VCaP (cell line): ENCODE measurements at regions not wholly inside any gene's neighbourhood (a gene's known extent, or its start where the extent isn't known, plus 50 kb on each side); places are given as distances from the start of the nearest gene placed in this dataset.

Source experiments
- H3K27ac ChIP-seq: fragments of 450-650 bp; 2 replicates; pipeline ENCODE4 v1.5.1; 2017
- TF ChIP-seq, protein P1 (sequence below): fragments of 450-650 bp; conservative IDR thresholded peaks from 2 replicates; pipeline ENCODE4 v1.5.1; 2017; ENCODE audit warnings: mild to moderate bottlenecking, moderate library complexity

DNA sequence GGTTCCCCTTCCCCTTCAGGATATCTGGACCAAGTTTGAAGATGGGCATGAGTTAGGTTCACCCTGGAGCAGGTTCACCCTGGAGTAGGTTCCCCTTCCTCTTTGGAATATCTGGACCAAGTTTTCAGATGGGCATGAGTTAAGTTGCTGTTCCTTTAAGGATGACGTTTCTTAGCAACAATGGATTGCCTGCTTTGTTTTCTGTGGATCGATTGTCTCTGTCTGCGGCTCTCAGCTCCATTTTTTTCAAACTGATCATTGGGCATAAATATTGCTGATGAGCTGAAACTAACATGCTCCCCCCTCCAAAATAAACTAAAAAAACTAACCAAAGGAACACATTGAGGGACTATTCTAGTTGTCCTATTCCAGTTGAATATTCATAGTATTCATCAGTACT is 149.5 kb downstream of the SPP2 start:
- TF ChIP-seq, protein P1, sequence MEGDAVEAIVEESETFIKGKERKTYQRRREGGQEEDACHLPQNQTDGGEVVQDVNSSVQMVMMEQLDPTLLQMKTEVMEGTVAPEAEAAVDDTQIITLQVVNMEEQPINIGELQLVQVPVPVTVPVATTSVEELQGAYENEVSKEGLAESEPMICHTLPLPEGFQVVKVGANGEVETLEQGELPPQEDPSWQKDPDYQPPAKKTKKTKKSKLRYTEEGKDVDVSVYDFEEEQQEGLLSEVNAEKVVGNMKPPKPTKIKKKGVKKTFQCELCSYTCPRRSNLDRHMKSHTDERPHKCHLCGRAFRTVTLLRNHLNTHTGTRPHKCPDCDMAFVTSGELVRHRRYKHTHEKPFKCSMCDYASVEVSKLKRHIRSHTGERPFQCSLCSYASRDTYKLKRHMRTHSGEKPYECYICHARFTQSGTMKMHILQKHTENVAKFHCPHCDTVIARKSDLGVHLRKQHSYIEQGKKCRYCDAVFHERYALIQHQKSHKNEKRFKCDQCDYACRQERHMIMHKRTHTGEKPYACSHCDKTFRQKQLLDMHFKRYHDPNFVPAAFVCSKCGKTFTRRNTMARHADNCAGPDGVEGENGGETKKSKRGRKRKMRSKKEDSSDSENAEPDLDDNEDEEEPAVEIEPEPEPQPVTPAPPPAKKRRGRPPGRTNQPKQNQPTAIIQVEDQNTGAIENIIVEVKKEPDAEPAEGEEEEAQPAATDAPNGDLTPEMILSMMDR: no peak

DNA sequence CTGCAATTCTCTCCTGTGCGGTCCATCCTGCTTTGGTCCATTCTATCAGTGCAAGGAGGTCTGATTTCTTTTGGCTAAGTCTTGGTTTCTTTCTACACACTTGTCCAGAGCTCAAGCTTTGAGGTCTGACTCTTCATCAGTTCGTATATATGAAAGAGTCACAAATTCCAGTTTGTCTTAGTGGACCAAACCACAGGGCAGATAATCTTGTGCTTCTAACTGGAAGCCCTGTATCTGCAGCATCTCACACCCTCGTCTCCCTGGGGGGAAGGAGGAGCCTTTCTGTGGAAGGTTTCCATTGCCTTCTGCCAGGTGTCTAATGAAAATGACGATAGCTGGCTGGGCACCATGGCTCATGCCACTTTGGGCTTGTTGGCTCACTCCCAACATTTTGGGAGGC is 148.5 kb downstream of the SPP2 start:
- TF ChIP-seq, protein P1: no peak

More for the DNA sequence above, 149.5 kb downstream of the SPP2 start:
- no peak overlapping the region for H3K27ac ChIP-seq

DNA sequence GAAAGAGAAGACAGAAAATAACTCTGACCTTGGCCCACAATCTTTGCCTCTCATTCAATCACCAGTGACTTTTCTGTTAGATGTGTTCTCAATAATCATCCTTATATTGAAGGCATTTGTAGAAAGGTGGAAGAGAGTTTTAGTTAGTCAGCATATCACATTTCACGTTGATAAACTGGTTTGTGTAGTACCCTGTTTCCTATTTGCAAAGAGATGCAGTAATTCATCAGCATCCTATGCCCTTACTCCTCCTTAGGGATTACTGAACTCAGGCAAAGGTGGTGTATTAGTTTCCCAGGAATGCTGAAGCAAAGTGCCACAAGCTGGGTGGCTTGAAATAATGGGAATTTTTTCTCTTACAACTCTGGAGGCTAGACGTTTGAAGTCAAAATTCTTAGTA is 145.0 kb downstream of the SPP2 start:
- H3K27ac ChIP-seq: no peak overlapping the region
- TF ChIP-seq, protein P1: no peak

More for the DNA sequence above, 148.5 kb downstream of the SPP2 start:
- H3K27ac ChIP-seq: no peak overlapping the region

DNA sequence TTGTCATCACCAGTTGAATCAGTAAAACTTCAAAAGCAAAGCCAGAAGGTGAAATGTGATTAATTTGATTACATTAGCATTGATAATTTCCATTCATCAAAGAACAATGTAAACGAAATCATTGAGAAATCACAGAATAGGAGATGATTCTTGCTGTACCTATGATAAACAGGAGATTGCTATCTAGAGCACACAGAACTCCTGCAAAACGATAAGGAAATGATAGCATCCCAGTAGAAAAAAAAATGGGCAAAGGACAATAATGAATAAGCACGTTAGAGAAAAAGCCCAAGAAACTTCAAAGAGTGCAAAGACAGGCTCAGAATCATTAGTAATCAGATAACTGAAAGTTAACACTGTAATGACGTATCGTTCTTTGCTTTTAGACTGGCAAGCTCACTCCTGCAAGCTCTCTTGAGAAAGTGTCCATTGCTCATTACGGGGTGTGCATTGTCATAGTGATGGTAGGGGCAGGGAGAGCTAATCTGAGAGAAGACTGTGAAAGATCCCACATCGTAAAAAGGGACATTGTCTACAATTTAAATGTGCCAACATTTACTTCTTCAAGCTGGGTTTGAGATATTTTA is 143.6 kb downstream of the SPP2 start:
- TF ChIP-seq, protein P1: no peak
- H3K27ac ChIP-seq: peak overlapping the region; percentile 5; the same call in 1 of the 2 replicates

DNA sequence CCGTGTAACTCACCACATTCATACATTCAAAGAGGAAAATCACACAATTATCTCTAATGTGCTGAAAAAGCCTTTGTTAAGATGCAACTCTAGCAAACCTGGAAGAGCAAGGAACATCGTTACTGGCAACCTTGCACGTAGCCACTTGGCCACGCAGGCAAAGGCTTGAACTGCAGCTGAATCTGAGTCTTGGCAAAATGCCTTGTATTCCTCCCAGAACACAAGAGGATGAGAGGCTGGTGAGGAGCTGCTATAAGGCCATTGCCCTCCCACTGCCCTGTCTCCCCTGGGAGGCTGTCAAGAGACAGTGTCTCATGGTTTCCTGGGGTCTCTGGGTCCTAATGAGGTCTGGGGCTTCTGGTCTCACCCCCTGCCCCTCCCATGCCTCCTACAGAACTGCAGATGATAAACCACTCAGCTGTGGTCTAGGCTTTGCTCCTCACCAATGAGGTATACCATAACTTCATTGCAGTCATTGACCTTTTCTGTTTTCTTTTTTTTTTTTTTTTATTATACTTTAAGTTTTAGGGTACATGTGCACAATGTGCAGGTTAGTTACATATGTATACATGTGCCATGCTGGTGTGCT is 141.4 kb downstream of the SPP2 start:
- H3K27ac ChIP-seq: no peak overlapping the region
- TF ChIP-seq, protein P1: peak; percentile 31; the same call in 1 of the 2 replicates

DNA sequence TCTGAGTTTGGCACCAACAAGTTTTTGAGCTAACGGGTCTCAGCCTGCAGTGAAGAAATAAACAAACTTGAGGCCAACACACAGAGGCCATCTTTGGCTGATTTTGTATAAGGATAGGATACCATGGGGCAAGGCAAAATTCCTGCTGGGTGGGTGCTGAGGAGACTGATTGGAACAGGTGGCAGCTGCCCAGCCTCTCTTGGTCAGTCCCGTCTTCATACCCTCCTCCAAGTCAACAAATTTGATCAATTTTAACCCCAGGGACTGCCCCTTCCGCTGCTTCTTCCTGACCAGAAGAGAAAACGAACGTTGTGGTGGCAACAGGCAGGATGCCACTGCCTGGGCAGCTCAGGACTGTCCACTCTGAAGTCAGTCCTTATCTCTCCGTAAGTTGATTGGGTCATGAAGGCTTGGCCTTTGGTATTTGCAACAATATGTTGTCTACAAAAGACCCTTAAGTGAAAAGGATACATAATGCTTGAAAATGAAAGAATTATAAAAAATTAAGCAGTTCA is 139.3 kb downstream of the SPP2 start:
- TF ChIP-seq, protein P1: no peak
- no peak overlapping the region for H3K27ac ChIP-seq

DNA sequence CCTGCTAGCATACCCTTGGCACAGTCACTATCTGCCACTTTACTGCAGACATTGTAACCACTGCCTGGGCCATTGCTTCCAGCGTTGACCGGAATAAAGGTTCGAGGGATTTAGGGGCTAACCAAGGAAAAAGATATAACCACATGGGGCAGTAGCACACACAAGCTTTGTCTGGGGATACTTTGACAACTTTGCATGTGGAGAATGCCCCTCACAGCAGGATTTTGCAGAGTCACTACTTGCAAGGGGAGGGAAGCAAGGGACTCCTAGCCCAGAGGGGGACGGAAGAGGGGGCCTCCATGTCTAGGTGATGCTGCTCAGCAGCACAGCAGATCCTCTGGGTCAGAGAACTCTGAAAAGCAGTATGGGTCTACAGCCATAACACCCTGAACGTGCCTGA is 138.7 kb downstream of the SPP2 start:
- TF ChIP-seq, protein P1: no peak
- H3K27ac ChIP-seq: no peak overlapping the region
